ENCODE measurements at regions not wholly inside any gene's neighbourhood (a gene's known extent, or its start where the extent isn't known, plus 50 kb on each side); places are given as distances from the start of the nearest gene placed in this dataset.

GRCh38 chr1:238767321-238767720 lies 619.0 kb upstream of the CHRM3 start:
- Histone ChIP-seq H3K27ac (no peak overlapping the region), H3K27me3 (replicated peaks; ENCODE audit: insufficient read depth) (no peaks in the 10 kb centered on the region), H3K4me1 (replicated peaks) (no peaks in the 10 kb centered on the region), H3K4me3 (no peak overlapping the region), H3K36me3 (no peaks in the 10 kb centered on the region), H3K9me3 (no peaks in the 10 kb centered on the region)
- intact Hi-C loops (cut with DNase I): no loop called here
- 58% methylated on average over 2 of the region's 2 CpGs for WGBS
- TF ChIP-seq POLR2A (IDR thresholded peaks at IDR 0.05) (no peak), POLR2AphosphoS5 (IDR thresholded peaks at IDR 0.05) (no peak)
- no peak for DNase-seq (ENCODE audit: low spot score)

- Histone ChIP-seq H3K4me1 (replicated peaks) (no peaks in the 10 kb centered on the region), H3K27me3 (replicated peaks; ENCODE audit: insufficient read depth) (no peaks in the 10 kb centered on the region), H3K36me3 (no peaks in the 10 kb centered on the region), H3K4me3 (no peak overlapping the region), H3K9me3 (no peaks in the 10 kb centered on the region), H3K27ac (no peak overlapping the region)
- no peak for TF ChIP-seq POLR2A (IDR thresholded peaks at IDR 0.05)
- no peak for TF ChIP-seq POLR2AphosphoS5 (IDR thresholded peaks at IDR 0.05)
- no peak for TF ChIP-seq CTCF (IDR thresholded peaks at IDR 0.05)
- WGBS: 56% methylated on average over 2 of the region's 2 CpGs
- DNase-seq (ENCODE audit: low spot score): no peak
- intact Hi-C loops (cut with DNase I): no loop called here
These were observed 621.6 kb upstream of the CHRM3 start for GRCh38 chr1:238764779-238765178.

GRCh38 chr1:238753252-238753651 lies 633.1 kb upstream of the CHRM3 start:
- 76% methylated on average over 3 of the region's 3 CpGs for WGBS
- no peak overlapping the region for H3K27ac ChIP-seq
- H3K27me3 ChIP-seq (replicated peaks; ENCODE audit: insufficient read depth): no peaks in the 10 kb centered on the region
- H3K9me3 ChIP-seq: no peaks in the 10 kb centered on the region
- TF ChIP-seq CTCF (IDR thresholded peaks at IDR 0.05): no peak
- TF ChIP-seq POLR2AphosphoS5 (IDR thresholded peaks at IDR 0.05): no peak
- TF ChIP-seq POLR2A (IDR thresholded peaks at IDR 0.05): no peak
- no peaks in the 10 kb centered on the region for H3K4me1 ChIP-seq (replicated peaks)
- H3K36me3 ChIP-seq: no peaks in the 10 kb centered on the region
- no peak overlapping the region for H3K4me3 ChIP-seq
- no peak for DNase-seq (ENCODE audit: low spot score)
- intact Hi-C loops (cut with DNase I): no loop called here

- Histone ChIP-seq H3K4me3 (no peak overlapping the region), H3K4me1 (replicated peaks) (no peaks in the 10 kb centered on the region), H3K27me3 (replicated peaks; ENCODE audit: insufficient read depth) (no peaks in the 10 kb centered on the region), H3K27ac (no peak overlapping the region), H3K9me3 (no peaks in the 10 kb centered on the region), H3K36me3 (no peaks in the 10 kb centered on the region)
- TF ChIP-seq POLR2AphosphoS5 (IDR thresholded peaks at IDR 0.05): no peak
- 92% methylated on average over 3 of the region's 3 CpGs for WGBS
- DNase-seq (ENCODE audit: low spot score): no peak
- intact Hi-C loops (cut with DNase I): no loop called here
These were observed 634.0 kb upstream of the CHRM3 start for GRCh38 chr1:238752327-238752726.

- H3K4me1 ChIP-seq (replicated peaks): no peaks in the 10 kb centered on the region
- H3K36me3 ChIP-seq: no peaks in the 10 kb centered on the region
- no peak for DNase-seq (ENCODE audit: low spot score)
- H3K9me3 ChIP-seq: no peaks in the 10 kb centered on the region
- no peaks in the 10 kb centered on the region for H3K27me3 ChIP-seq (replicated peaks; ENCODE audit: insufficient read depth)
- 90% methylated on average over 13 of the region's 13 CpGs for WGBS
- intact Hi-C loops (cut with DNase I): no loop called here
- no peak overlapping the region for H3K27ac ChIP-seq
- H3K4me3 ChIP-seq: no peak overlapping the region
- TF ChIP-seq CTCF (IDR thresholded peaks at IDR 0.05): no peak
- TF ChIP-seq POLR2AphosphoS5 (IDR thresholded peaks at IDR 0.05): no peak
- TF ChIP-seq POLR2A (IDR thresholded peaks at IDR 0.05): no peak
These were observed 641.3 kb upstream of the CHRM3 start for GRCh38 chr1:238745069-238745468.

GRCh38 chr1:238738892-238739291 lies 647.5 kb upstream of the CHRM3 start:
- intact Hi-C loops (cut with DNase I): no loop called here
- H3K27ac ChIP-seq: no peak overlapping the region
- WGBS: 38% methylated on average over 2 of the region's 2 CpGs
- H3K36me3 ChIP-seq: no peaks in the 10 kb centered on the region
- no peaks in the 10 kb centered on the region for H3K27me3 ChIP-seq (replicated peaks; ENCODE audit: insufficient read depth)
- no peaks in the 10 kb centered on the region for H3K9me3 ChIP-seq
- no peak overlapping the region for H3K4me3 ChIP-seq
- TF ChIP-seq POLR2A (IDR thresholded peaks at IDR 0.05) (no peak), POLR2AphosphoS5 (IDR thresholded peaks at IDR 0.05) (no peak), CTCF (IDR thresholded peaks at IDR 0.05) (no peak)
- H3K4me1 ChIP-seq (replicated peaks): no peaks in the 10 kb centered on the region
- DNase-seq (ENCODE audit: low spot score): no peak
